ENCODE measurements at regions not wholly inside any gene's neighbourhood (a gene's known extent, or its start where the extent isn't known, plus 50 kb on each side); places are given as distances from the start of the nearest gene placed in this dataset.

DNA sequence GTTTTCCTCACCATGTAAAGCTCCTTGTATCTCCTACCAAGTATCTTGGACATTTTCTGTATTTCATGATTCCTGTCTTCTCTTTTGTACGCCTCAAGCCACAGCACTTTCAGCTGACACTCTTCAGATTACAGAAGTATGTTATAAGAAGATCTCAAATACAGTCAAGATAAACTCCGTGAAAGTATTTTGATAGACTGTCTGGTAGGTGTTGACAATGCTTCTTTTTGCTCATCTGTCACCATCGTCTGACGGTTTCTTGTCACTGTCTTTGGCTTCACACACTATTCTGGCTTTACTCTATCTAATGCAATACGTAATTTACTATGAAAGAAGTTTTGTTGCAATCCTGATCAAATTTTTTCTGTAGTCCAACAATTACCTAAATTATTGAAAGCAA is 294.5 kb upstream of the CDH12 start:
- Histone ChIP-seq H3K9me3 (ENCODE audit: control insufficient read depth, insufficient read depth, low read length) (peaks cover 16% of the 10 kb centered on the region), H3K4me3 (ENCODE audit: low read depth, low read length) (no peak overlapping the region), H3K27ac (ENCODE audit: low read depth, low read length) (no peak overlapping the region), H3K27me3 (ENCODE audit: control insufficient read depth, insufficient read depth, low read length) (no peaks in the 10 kb centered on the region)
- TF ChIP-seq CTCF (IDR thresholded peaks at IDR 0.05; ENCODE audit: low read depth, low read length): no peak
- DNase-seq (ENCODE audit: low read depth, low spot score): no peak
- ChIA-PET POLR2A (no interaction called here), CTCF (no interaction called here)

GRCh38 chr5:23146183-23146582 is 293.0 kb upstream of the CDH12 start:
- ChIA-PET CTCF (no interaction called here), POLR2A (no interaction called here)
- no peak for DNase-seq (ENCODE audit: low read depth, low spot score)
- TF ChIP-seq CTCF (IDR thresholded peaks at IDR 0.05; ENCODE audit: low read depth, low read length): no peak
- Histone ChIP-seq H3K27me3 (ENCODE audit: control insufficient read depth, insufficient read depth, low read length) (no peaks in the 10 kb centered on the region), H3K27ac (ENCODE audit: low read depth, low read length) (no peak overlapping the region), H3K4me3 (ENCODE audit: low read depth, low read length) (no peak overlapping the region), H3K9me3 (ENCODE audit: control insufficient read depth, insufficient read depth, low read length) (peaks cover 16% of the 10 kb centered on the region)

GRCh38 chr5:23139338-23140171 is 286.4 kb upstream of the CDH12 start:
- no peak for DNase-seq (ENCODE audit: low read depth, low spot score)
- TF ChIP-seq CTCF (IDR thresholded peaks at IDR 0.05; ENCODE audit: low read depth, low read length): peak; percentile 32; the same call in 1 of the 2 replicates
- ChIA-PET CTCF (interaction anchor here (0.7 kb wide), 1 partner anchor 11 kb away, joined by 3 read pairs; no protein-coding TSS in a partner anchor), POLR2A (no interaction called here)
- no peaks in the 10 kb centered on the region for H3K9me3 ChIP-seq (ENCODE audit: control insufficient read depth, insufficient read depth, low read length)
- H3K27ac ChIP-seq (ENCODE audit: low read depth, low read length): no peak overlapping the region
- no peaks in the 10 kb centered on the region for H3K27me3 ChIP-seq (ENCODE audit: control insufficient read depth, insufficient read depth, low read length)
- H3K4me3 ChIP-seq (ENCODE audit: low read depth, low read length): no peak overlapping the region

GRCh38 chr5:23136958-23137357 is 283.8 kb upstream of the CDH12 start:
- CTCF ChIA-PET: no interaction called here
- H3K9me3 ChIP-seq (ENCODE audit: control insufficient read depth, insufficient read depth, low read length): no peaks in the 10 kb centered on the region
- no peak overlapping the region for H3K27ac ChIP-seq (ENCODE audit: low read depth, low read length)
- H3K27me3 ChIP-seq (ENCODE audit: control insufficient read depth, insufficient read depth, low read length): no peaks in the 10 kb centered on the region
- POLR2A ChIA-PET: no interaction called here
- H3K4me3 ChIP-seq (ENCODE audit: low read depth, low read length): no peak overlapping the region
- DNase-seq (ENCODE audit: low read depth, low spot score): no peak
- TF ChIP-seq CTCF (IDR thresholded peaks at IDR 0.05; ENCODE audit: low read depth, low read length): no peak

DNA sequence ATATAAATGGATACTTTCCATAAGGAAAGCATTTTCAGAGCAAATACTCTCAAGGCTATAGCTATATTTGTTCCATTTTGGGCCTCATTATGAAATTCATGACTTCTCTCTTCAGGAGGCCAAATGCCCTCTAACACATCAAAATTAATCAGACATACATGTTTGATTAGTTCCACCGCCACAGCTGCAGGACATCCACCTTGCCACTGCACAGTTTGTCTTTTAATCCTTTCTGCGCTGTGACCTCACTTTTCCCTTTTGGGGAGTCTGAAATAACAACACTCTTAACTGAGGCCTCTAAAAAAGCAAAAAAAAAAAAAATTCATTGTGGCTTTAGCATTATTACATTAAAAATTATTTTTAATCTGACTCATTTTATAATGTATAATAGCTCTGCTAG is 279.1 kb upstream of the CDH12 start:
- H3K27me3 ChIP-seq (ENCODE audit: control insufficient read depth, insufficient read depth, low read length): no peaks in the 10 kb centered on the region
- no peaks in the 10 kb centered on the region for H3K9me3 ChIP-seq (ENCODE audit: control insufficient read depth, insufficient read depth, low read length)
- POLR2A ChIA-PET: no interaction called here
- H3K27ac ChIP-seq (ENCODE audit: low read depth, low read length): no peak overlapping the region
- H3K4me3 ChIP-seq (ENCODE audit: low read depth, low read length): no peak overlapping the region
- CTCF ChIA-PET: interaction anchor here (0.7 kb wide), 1 partner anchor 1213 kb away, joined by 3 read pairs; no protein-coding TSS in a partner anchor
- DNase-seq (ENCODE audit: low read depth, low spot score): no peak
- no peak for TF ChIP-seq CTCF (IDR thresholded peaks at IDR 0.05; ENCODE audit: low read depth, low read length)
